Cardiac muscle cell (in vitro differentiated cells and primary cell): ENCODE measurements at regions not wholly inside any gene's neighbourhood (a gene's known extent, or its start where the extent isn't known, plus 50 kb on each side); places are given as distances from the start of the nearest gene placed in this dataset.

Experiments used
- DNase-seq, 2 donors: peaks; one replicate each; pipeline versions ENCODE4 v3.0.0 to v3.0.0-alpha.2; 2010 to 2017; ENCODE audit warnings: low read depth in 1 of 2, low spot score in 1 of 2
- H3K27ac ChIP-seq: fragments of 200-600 bp; sonication (generic); 2 replicates; pipeline ENCODE4 v1.5.1; 2016
- H3K27me3 ChIP-seq: fragments of 200-600 bp; sonication (generic); 2 replicates; pipeline ENCODE4 v1.6.0; 2016; ENCODE audit warnings: control low read depth
- H3K36me3 ChIP-seq: fragments of 200-600 bp; sonication (generic); 2 replicates; pipeline ENCODE4 v1.5.1; 2016; ENCODE audit warnings: control low read depth
- H3K4me1 ChIP-seq: fragments of 200-600 bp; sonication (generic); 2 replicates; pipeline ENCODE4 v1.8.1; 2017; ENCODE audit warnings: low read depth, mild to moderate bottlenecking, mixed run types
- H3K4me3 ChIP-seq: fragments of 200-600 bp; sonication (generic); 2 replicates; pipeline ENCODE4 v1.5.1; 2016; ENCODE audit warnings: mild to moderate bottlenecking
- H3K9me3 ChIP-seq: fragments of 200-600 bp; sonication (generic); 2 replicates; pipeline ENCODE4 v1.5.1; 2017; ENCODE audit warnings: low read depth, mild to moderate bottlenecking, control low read depth
- TF ChIP-seq, protein P1 (sequence below): IDR thresholded peaks from 2 replicates; pipeline ENCODE4 v1.5.1; 2012; ENCODE audit warnings: low read depth, mild to moderate bottlenecking, low read length

DNA sequence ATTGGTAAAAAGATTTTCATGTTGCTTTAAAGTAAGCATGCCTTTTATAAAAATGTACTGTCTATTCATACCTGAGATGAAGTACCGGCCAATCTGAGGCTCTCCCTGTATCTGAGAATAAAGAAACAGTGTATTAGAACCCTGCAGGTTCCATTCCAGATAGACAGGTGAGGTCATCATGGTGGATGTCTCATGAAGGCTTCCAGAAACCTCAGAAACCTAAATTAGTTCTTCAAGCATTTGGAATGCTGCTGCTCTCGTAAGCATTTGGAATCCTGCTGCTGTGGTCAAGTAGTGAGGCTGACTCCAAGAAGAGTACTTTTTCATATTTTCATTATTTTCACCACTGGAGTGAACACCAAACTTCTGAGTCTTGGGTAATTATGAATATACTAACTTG, 642.3 kb downstream of the MAFB start:
- no peak overlapping the region for H3K27ac ChIP-seq
- TF ChIP-seq, protein P1, sequence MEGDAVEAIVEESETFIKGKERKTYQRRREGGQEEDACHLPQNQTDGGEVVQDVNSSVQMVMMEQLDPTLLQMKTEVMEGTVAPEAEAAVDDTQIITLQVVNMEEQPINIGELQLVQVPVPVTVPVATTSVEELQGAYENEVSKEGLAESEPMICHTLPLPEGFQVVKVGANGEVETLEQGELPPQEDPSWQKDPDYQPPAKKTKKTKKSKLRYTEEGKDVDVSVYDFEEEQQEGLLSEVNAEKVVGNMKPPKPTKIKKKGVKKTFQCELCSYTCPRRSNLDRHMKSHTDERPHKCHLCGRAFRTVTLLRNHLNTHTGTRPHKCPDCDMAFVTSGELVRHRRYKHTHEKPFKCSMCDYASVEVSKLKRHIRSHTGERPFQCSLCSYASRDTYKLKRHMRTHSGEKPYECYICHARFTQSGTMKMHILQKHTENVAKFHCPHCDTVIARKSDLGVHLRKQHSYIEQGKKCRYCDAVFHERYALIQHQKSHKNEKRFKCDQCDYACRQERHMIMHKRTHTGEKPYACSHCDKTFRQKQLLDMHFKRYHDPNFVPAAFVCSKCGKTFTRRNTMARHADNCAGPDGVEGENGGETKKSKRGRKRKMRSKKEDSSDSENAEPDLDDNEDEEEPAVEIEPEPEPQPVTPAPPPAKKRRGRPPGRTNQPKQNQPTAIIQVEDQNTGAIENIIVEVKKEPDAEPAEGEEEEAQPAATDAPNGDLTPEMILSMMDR = no peak
- no peaks in the 10 kb centered on the region for H3K9me3 ChIP-seq
- no peaks in the 10 kb centered on the region for H3K4me1 ChIP-seq
- no peaks in the 10 kb centered on the region for H3K36me3 ChIP-seq
- DNase-seq = no peak
- H3K27me3 ChIP-seq = no peaks in the 10 kb centered on the region
- no peak overlapping the region for H3K4me3 ChIP-seq

DNA sequence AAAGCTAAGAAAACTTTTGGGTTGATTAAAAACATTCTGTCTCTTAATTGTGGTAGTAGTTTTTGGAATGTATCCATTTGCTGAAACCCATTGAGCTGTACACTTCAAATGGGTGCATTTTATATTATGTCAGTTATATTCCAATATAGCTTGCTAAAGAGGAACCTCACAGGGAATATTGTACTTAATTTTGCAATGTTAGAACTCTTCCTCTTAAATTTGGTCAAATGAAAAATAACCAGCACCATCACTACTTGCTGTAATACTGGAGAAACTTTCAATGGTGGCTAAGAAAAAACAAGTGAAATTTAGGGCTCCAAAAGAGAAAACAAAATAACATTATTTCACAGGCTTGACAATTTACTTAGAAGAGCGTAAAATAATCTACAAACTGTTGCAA, 651.5 kb downstream of the MAFB start:
- Histone ChIP-seq H3K9me3 (no peaks in the 10 kb centered on the region), H3K36me3 (no peaks in the 10 kb centered on the region), H3K27me3 (no peaks in the 10 kb centered on the region), H3K4me1 (no peaks in the 10 kb centered on the region), H3K27ac (no peak overlapping the region), H3K4me3 (no peak overlapping the region)
- no peak for DNase-seq
- TF ChIP-seq, protein P1 = no peak

DNA sequence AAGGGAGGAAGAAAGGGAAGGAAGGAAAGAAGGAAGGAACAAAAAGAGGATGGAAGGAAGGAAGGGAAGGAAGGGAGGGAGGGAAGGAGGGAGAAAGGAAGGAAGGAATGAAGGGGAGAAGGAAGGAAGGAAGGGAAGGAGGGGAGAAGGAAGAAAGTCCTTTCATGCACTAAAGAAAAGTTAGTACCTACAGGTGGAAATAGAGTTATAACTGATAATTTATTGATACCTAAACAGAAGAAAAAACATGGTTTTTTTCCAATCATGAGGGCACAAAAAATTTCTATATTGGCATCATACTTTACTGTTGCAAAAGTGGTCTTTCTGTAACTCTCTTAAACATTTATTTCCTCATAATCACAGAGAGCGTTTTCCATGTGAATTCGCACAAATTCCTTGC, 659.4 kb downstream of the MAFB start:
- Histone ChIP-seq H3K9me3 (no peaks in the 10 kb centered on the region), H3K36me3 (no peaks in the 10 kb centered on the region), H3K4me3 (no peak overlapping the region), H3K27me3 (no peaks in the 10 kb centered on the region), H3K4me1 (no peaks in the 10 kb centered on the region), H3K27ac (no peak overlapping the region)
- TF ChIP-seq, protein P1 = no peak
- no peak for DNase-seq

DNA sequence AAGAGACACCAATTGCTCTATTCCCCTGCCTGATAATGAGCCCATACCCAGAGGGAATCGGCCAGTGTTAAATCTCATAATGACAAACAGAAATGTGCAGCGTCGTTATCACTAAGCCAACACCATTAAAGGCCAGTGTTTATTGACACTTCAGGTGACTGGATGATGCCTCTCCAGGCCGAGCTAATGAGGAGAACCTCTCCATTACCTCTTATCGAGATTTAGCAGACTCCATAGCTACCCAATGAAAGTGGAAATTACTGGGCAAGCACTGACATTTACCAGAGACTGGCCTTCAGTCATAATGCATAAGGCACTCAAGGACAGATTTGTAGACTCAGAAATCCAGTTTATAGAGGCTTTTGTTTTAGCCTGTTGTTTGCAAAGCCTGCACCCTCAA, 669.5 kb downstream of the MAFB start:
- DNase-seq = no peak
- Histone ChIP-seq H3K4me1 (no peaks in the 10 kb centered on the region), H3K27me3 (no peaks in the 10 kb centered on the region), H3K4me3 (no peak overlapping the region), H3K9me3 (no peaks in the 10 kb centered on the region), H3K36me3 (no peaks in the 10 kb centered on the region), H3K27ac (no peak overlapping the region)
- TF ChIP-seq, protein P1 = no peak

DNA sequence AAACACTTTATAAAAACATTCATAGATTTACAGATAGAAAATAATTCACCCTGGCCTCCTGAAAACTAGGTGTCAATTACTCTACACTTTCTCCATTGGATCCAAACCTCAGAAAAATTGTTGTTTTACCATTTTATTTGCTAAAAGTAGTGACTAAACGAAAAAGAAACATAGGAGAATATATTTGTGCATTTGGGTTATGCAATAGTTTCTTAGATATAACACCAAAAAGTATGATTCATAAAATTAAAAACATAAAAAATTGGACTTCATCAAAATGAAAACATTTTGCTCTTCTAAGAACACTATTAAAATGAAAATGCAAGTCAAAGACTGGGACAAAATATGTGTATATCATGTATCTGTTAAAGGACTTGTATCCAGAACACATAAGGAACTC, 671.3 kb downstream of the MAFB start:
- Histone ChIP-seq H3K4me1 (no peaks in the 10 kb centered on the region), H3K36me3 (no peaks in the 10 kb centered on the region), H3K27ac (no peak overlapping the region), H3K9me3 (no peaks in the 10 kb centered on the region), H3K27me3 (no peaks in the 10 kb centered on the region), H3K4me3 (no peak overlapping the region)
- TF ChIP-seq, protein P1 = no peak
- DNase-seq = no peak

DNA sequence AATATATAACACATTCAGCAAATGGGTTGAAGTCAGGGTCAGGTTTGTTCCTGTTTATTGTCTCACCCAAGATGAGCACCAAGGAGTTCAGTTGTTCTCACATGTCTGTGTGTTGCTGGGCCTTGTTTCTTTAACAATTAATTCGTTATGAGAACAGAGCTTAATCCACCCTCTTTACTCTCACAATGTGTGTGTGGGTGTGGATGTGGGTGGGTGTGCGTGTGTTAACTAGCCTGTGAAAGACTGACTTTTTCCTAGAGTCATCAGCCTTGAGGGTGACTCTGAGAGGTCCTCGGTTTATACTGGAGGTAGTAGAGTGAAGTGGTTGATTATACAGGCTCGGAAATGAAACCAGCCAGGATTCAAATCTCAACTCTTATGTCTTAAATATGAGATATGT, 672.1 kb downstream of the MAFB start:
- Histone ChIP-seq H3K27me3 (no peaks in the 10 kb centered on the region), H3K4me1 (no peaks in the 10 kb centered on the region), H3K36me3 (no peaks in the 10 kb centered on the region), H3K9me3 (no peaks in the 10 kb centered on the region), H3K27ac (no peak overlapping the region), H3K4me3 (no peak overlapping the region)
- no peak for DNase-seq
- TF ChIP-seq, protein P1 = no peak
